ENCODE measurements at regions not wholly inside any gene's neighbourhood (a gene's known extent, or its start where the extent isn't known, plus 50 kb on each side); places are given as distances from the start of the nearest gene placed in this dataset.
A peak's percentile ranks its signal among the peaks of the same experiment; 100 is the strongest.

- Histone ChIP-seq H3K4me1 (ENCODE audit: low read length) (peaks cover 15% of the 10 kb centered on the region), H3K9me2 (replicated peaks; ENCODE audit: insufficient read depth, low read length) (no peaks in the 10 kb centered on the region), H3K4me3 (ENCODE audit: low read length) (no peak overlapping the region), H3K36me3 (replicated peaks; ENCODE audit: insufficient read depth, low read length) (no peaks in the 10 kb centered on the region), H3K4me2 (ENCODE audit: low read depth, low read length) (no peak overlapping the region), H3K9me3 (replicated peaks; ENCODE audit: insufficient read depth, low read length) (no peaks in the 10 kb centered on the region), H4K20me1 (ENCODE audit: insufficient read depth, low read length) (no peaks in the 10 kb centered on the region), H3F3A (ENCODE audit: insufficient read depth, low read length) (no peaks in the 10 kb centered on the region), H3K79me2 (ENCODE audit: low read length) (no peaks in the 10 kb centered on the region), H3K9ac (ENCODE audit: low read length) (no peak overlapping the region), H3K27me3 (replicated peaks; ENCODE audit: insufficient read depth, low read length) (no peaks in the 10 kb centered on the region), H2AFZ (ENCODE audit: low read length) (no peak overlapping the region), H3K27ac (ENCODE audit: low read length) (no peak overlapping the region)
- DNase-seq, result no peak
- no peak for TF ChIP-seq EZH2 (optimal IDR thresholded peaks at IDR 0.05; ENCODE audit: low read depth, low read length)
Observed at GRCh38 chr9:105884416-105884815, 190.1 kb downstream of the TMEM38B start.

- H4K20me1 ChIP-seq (ENCODE audit: insufficient read depth, low read length), result no peaks in the 10 kb centered on the region
Observed at GRCh38 chr9:105886136-105886535, 191.8 kb downstream of the TMEM38B start.

GRCh38 chr9:105887679-105888078 is 193.3 kb downstream of the TMEM38B start:
- TF ChIP-seq, protein P1, sequence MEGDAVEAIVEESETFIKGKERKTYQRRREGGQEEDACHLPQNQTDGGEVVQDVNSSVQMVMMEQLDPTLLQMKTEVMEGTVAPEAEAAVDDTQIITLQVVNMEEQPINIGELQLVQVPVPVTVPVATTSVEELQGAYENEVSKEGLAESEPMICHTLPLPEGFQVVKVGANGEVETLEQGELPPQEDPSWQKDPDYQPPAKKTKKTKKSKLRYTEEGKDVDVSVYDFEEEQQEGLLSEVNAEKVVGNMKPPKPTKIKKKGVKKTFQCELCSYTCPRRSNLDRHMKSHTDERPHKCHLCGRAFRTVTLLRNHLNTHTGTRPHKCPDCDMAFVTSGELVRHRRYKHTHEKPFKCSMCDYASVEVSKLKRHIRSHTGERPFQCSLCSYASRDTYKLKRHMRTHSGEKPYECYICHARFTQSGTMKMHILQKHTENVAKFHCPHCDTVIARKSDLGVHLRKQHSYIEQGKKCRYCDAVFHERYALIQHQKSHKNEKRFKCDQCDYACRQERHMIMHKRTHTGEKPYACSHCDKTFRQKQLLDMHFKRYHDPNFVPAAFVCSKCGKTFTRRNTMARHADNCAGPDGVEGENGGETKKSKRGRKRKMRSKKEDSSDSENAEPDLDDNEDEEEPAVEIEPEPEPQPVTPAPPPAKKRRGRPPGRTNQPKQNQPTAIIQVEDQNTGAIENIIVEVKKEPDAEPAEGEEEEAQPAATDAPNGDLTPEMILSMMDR (IDR thresholded peaks at IDR 0.05; ENCODE audit: low read length), result no peak
- no peak for TF ChIP-seq EZH2 (optimal IDR thresholded peaks at IDR 0.05; ENCODE audit: low read depth, low read length)
- no peak for TF ChIP-seq EZH2phosphoT487 (IDR thresholded peaks at IDR 0.05; ENCODE audit: low read length)
- Histone ChIP-seq H3K4me3 (ENCODE audit: low read length) (no peak overlapping the region), H3K9ac (ENCODE audit: low read length) (no peak overlapping the region), H3K4me1 (ENCODE audit: low read length) (peaks cover 15% of the 10 kb centered on the region), H3K79me2 (ENCODE audit: low read length) (no peaks in the 10 kb centered on the region), H2AFZ (ENCODE audit: low read length) (no peak overlapping the region), H3K9me2 (replicated peaks; ENCODE audit: insufficient read depth, low read length) (no peaks in the 10 kb centered on the region), H3K9me3 (replicated peaks; ENCODE audit: insufficient read depth, low read length) (no peaks in the 10 kb centered on the region), H3K27ac (ENCODE audit: low read length) (no peak overlapping the region), H3K27me3 (replicated peaks; ENCODE audit: insufficient read depth, low read length) (no peaks in the 10 kb centered on the region), H3K4me2 (ENCODE audit: low read depth, low read length) (no peak overlapping the region), H3F3A (ENCODE audit: insufficient read depth, low read length) (no peaks in the 10 kb centered on the region), H3K36me3 (replicated peaks; ENCODE audit: insufficient read depth, low read length) (no peaks in the 10 kb centered on the region), H4K20me1 (ENCODE audit: insufficient read depth, low read length) (no peaks in the 10 kb centered on the region)
- peak; percentile 36 for DNase-seq

More at GRCh38 chr9:105886136-105886535, 191.8 kb downstream of the TMEM38B start:
- H3F3A ChIP-seq (ENCODE audit: insufficient read depth, low read length), result no peaks in the 10 kb centered on the region
- H2AFZ ChIP-seq (ENCODE audit: low read length), result no peak overlapping the region
- H3K4me2 ChIP-seq (ENCODE audit: low read depth, low read length), result no peak overlapping the region
- no peak for DNase-seq
- no peaks in the 10 kb centered on the region for H3K9me2 ChIP-seq (replicated peaks; ENCODE audit: insufficient read depth, low read length)
- TF ChIP-seq, protein P1 (IDR thresholded peaks at IDR 0.05; ENCODE audit: low read length), result no peak
- no peak for TF ChIP-seq EZH2 (optimal IDR thresholded peaks at IDR 0.05; ENCODE audit: low read depth, low read length)
- no peak for TF ChIP-seq EZH2phosphoT487 (IDR thresholded peaks at IDR 0.05; ENCODE audit: low read length)
- H3K9ac ChIP-seq (ENCODE audit: low read length), result no peak overlapping the region
- H3K27ac ChIP-seq (ENCODE audit: low read length), result no peak overlapping the region
- H3K4me3 ChIP-seq (ENCODE audit: low read length), result no peak overlapping the region
- H3K4me1 ChIP-seq (ENCODE audit: low read length), result peaks cover 15% of the 10 kb centered on the region
- no peaks in the 10 kb centered on the region for H3K9me3 ChIP-seq (replicated peaks; ENCODE audit: insufficient read depth, low read length)
- no peaks in the 10 kb centered on the region for H3K79me2 ChIP-seq (ENCODE audit: low read length)
- H3K36me3 ChIP-seq (replicated peaks; ENCODE audit: insufficient read depth, low read length), result no peaks in the 10 kb centered on the region
- H3K27me3 ChIP-seq (replicated peaks; ENCODE audit: insufficient read depth, low read length), result no peaks in the 10 kb centered on the region

DNA sequence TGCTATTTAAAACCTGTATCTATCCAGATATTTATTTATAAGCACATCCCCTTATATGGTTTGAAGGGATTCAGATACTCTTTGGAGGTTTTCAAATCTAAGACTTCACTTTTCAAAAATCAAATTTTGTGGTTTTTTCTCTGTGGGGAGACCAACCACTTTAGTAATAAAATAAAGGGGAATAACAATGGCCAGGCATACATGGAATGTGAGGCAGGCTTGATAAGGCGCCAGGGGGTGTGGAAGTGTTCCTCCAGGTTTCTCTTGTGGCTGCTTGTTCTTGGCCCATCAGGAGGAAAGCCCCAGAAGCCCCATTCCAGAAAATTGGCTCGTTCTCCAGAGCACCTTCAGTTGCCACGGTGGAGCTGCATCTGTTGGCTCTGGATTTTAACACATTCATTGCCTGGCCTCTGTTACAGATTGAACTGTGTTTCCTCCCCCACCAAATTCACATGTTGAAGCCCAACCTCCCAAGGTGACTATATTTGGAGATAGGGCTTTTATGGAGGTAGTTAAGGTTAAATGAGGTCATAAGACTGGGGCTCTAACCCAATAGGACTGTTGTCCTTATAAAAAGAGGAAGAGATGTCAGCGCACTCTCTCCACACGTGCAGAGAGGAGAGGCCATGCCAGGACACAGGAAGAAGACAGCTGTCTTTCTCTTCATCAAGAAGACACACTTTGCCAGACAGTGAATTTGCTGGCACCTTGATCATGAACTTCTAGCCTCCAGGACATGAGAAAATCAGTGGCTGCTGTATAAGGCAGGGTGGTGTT is 195.9 kb downstream of the TMEM38B start:
- H3F3A ChIP-seq (ENCODE audit: insufficient read depth, low read length), result no peaks in the 10 kb centered on the region
- no peaks in the 10 kb centered on the region for H3K4me1 ChIP-seq (ENCODE audit: low read length)
- H4K20me1 ChIP-seq (ENCODE audit: insufficient read depth, low read length), result no peaks in the 10 kb centered on the region
- no peak overlapping the region for H3K9ac ChIP-seq (ENCODE audit: low read length)
- no peaks in the 10 kb centered on the region for H3K9me2 ChIP-seq (replicated peaks; ENCODE audit: insufficient read depth, low read length)
- TF ChIP-seq, protein P1 (IDR thresholded peaks at IDR 0.05; ENCODE audit: low read length), result no peak
- TF ChIP-seq EZH2phosphoT487 (IDR thresholded peaks at IDR 0.05; ENCODE audit: low read length) (no peak), EZH2 (optimal IDR thresholded peaks at IDR 0.05; ENCODE audit: low read depth, low read length) (no peak)
- H3K79me2 ChIP-seq (ENCODE audit: low read length), result no peaks in the 10 kb centered on the region
- DNase-seq, result no peak
- no peak overlapping the region for H3K4me2 ChIP-seq (ENCODE audit: low read depth, low read length)
- H3K36me3 ChIP-seq (replicated peaks; ENCODE audit: insufficient read depth, low read length), result no peaks in the 10 kb centered on the region
- no peaks in the 10 kb centered on the region for H3K27me3 ChIP-seq (replicated peaks; ENCODE audit: insufficient read depth, low read length)
- H3K27ac ChIP-seq (ENCODE audit: low read length), result no peak overlapping the region
- no peak overlapping the region for H2AFZ ChIP-seq (ENCODE audit: low read length)
- H3K9me3 ChIP-seq (replicated peaks; ENCODE audit: insufficient read depth, low read length), result no peaks in the 10 kb centered on the region
- H3K4me3 ChIP-seq (ENCODE audit: low read length), result no peak overlapping the region

Data from MM.1S (cell line).